Erythroblast (primary cell): ENCODE measurements at regions not wholly inside any gene's neighbourhood (a gene's known extent, or its start where the extent isn't known, plus 50 kb on each side); places are given as distances from the start of the nearest gene placed in this dataset.

Experiments
- GATA1 ChIP-seq: IDR thresholded peaks from 2 replicates; pipeline ENCODE4 v1.6.1; 2011; ENCODE audit warnings: low read depth, mild to moderate bottlenecking, control low read depth, low read length, moderate library complexity
- POLR2A ChIP-seq: IDR thresholded peaks from 2 replicates; pipeline ENCODE4 v1.6.1; 2011; ENCODE audit warnings: mild to moderate bottlenecking, low read length

GRCh38 chr11:115054570-115055538, 376.5 kb downstream of the NXPE2 start:
- TF ChIP-seq POLR2A, result no peak
- TF ChIP-seq GATA1, result no peak
